B cell (primary cell): ENCODE measurements at regions not wholly inside any gene's neighbourhood (a gene's known extent, or its start where the extent isn't known, plus 50 kb on each side); places are given as distances from the start of the nearest gene placed in this dataset.
A peak's percentile ranks its signal among the peaks of the same experiment; 100 is the strongest.

Experiments used
- ATAC-seq: fragments of 200-7000 bp; cut with Tn5 transposase; one replicate; pipeline ENCODE4 v1.10.0; 2021; ENCODE audit warnings: low read depth, mild to moderate bottlenecking, moderate number of reproducible peaks, moderate library complexity
- CTCF ChIA-PET: fragments of 350-600 bp; sonication (Branson Sonifier 250); formaldehyde crosslinking; loops from one replicate; lab custom pipeline; 2021; ENCODE audit warnings: antibody characterized with exemption, inconsistent platforms; lab: Charles Lee
- POLR2A ChIA-PET: fragments of 350-600 bp; sonication (Branson Sonifier 250); formaldehyde crosslinking; loops from one replicate; lab custom pipeline; 2021; ENCODE audit warnings: antibody characterized with exemption; lab: Charles Lee
- DNase-seq: peaks from one replicate; pipeline ENCODE4 v3.0.0; 2013
- H2AFZ ChIP-seq: 2 replicates; pipeline ENCODE4 v1.6.1; 2012; ENCODE audit warnings: mild to moderate bottlenecking, low read depth, low read length; ENCODE audit not compliant: insufficient read depth, poor library complexity, severe bottlenecking
- H3K27ac ChIP-seq, 2 donors: 1 replicate in 1 of 2; 2 replicates in 1 of 2; pipeline ENCODE4 v1.5.1; 2012 to 2013; ENCODE audit warnings: low read length in 2 of 2, mild to moderate bottlenecking in 2 of 2, moderate library complexity in 1 of 2
- H3K27me3 ChIP-seq, 4 experiments: fragments of 200-600 bp in 1 of 4; sonication (generic) in 1 of 4; replicated peaks in 1 of 4; 1 replicate in 2 of 4; 2 replicates in 2 of 4; pipeline versions ENCODE4 v1.6.1 to v1.7.0; 2013 to 2016; ENCODE audit warnings: low read length in 3 of 4, mild to moderate bottlenecking in 2 of 4, mixed read lengths in 1 of 4, moderate library complexity in 1 of 4; ENCODE audit not compliant: insufficient read depth in 4 of 4, control insufficient read depth in 3 of 4; ENCODE audit errors: control extremely low read depth in 1 of 4
- H3K36me3 ChIP-seq, 2 experiments: replicated peaks in 1 of 2; 1 replicate in 1 of 2; 2 replicates in 1 of 2; pipeline versions ENCODE4 v1.6.1 to v1.7.1; 2013; ENCODE audit warnings: low read length in 1 of 2; ENCODE audit not compliant: insufficient read depth in 2 of 2, control insufficient read depth in 1 of 2; ENCODE audit errors: control extremely low read depth in 1 of 2, extremely low read depth in 1 of 2
- H3K4me1 ChIP-seq, 2 donors: fragments of 200-600 bp in 1 of 2; sonication (generic) in 1 of 2; 1 replicate in 1 of 2; 2 replicates in 1 of 2; pipeline versions ENCODE4 v1.5.1 to v1.6.1; 2013 to 2017; ENCODE audit warnings: low read length in 2 of 2; ENCODE audit not compliant: control insufficient read depth in 2 of 2, insufficient read depth in 2 of 2
- H3K4me2 ChIP-seq: replicated peaks from 2 replicates; pipeline ENCODE3; 2012; ENCODE audit warnings: mild to moderate bottlenecking, low read depth, low read length; ENCODE audit not compliant: poor library complexity, severe bottlenecking
- H3K4me3 ChIP-seq, 5 experiments: fragments of 200-600 bp in 1 of 5; sonication (generic) in 1 of 5; 1 replicate in 3 of 5; 2 replicates in 2 of 5; pipeline versions ENCODE4 v1.5.1 to v1.7.0; 2011 to 2016; ENCODE audit warnings: low read length in 4 of 5, mild to moderate bottlenecking in 4 of 5, low read depth in 2 of 5, control low read depth in 1 of 5, moderate library complexity in 1 of 5; ENCODE audit not compliant: insufficient read depth in 1 of 5; ENCODE audit errors: control extremely low read depth in 1 of 5, extremely low read depth in 1 of 5
- H3K79me2 ChIP-seq: fragments of 200-600 bp; sonication (generic); one replicate; pipeline ENCODE4 v1.6.0; 2016; ENCODE audit warnings: low read length; ENCODE audit not compliant: control insufficient read depth, insufficient read depth
- H3K9ac ChIP-seq: fragments of 200-600 bp; sonication (generic); 2 replicates; pipeline ENCODE4 v1.6.1; 2017; ENCODE audit warnings: mild to moderate bottlenecking, low read length, moderate library complexity
- H3K9me3 ChIP-seq, 3 donors: one replicate each; pipeline versions ENCODE4 v1.6.1 to v1.7.1; 2013; ENCODE audit warnings: low read length in 2 of 3; ENCODE audit not compliant: control insufficient read depth in 2 of 3, insufficient read depth in 1 of 3; ENCODE audit errors: control extremely low read depth in 1 of 3
- H4K20me1 ChIP-seq: 2 replicates; pipeline ENCODE4 v1.6.0; 2012; ENCODE audit warnings: mild to moderate bottlenecking, low read length; ENCODE audit not compliant: insufficient read depth, control insufficient read depth, poor library complexity, severe bottlenecking
- H3K27ac Mint-ChIP-seq: one replicate; pipeline ENCODE4 v1.8.0; 2021; ENCODE audit warnings: mixed read lengths
- H3K27me3 Mint-ChIP-seq: one replicate; pipeline ENCODE4 v1.8.0; 2021; ENCODE audit warnings: mixed read lengths
- H3K4me1 Mint-ChIP-seq: one replicate; pipeline ENCODE4 v1.8.0; 2021; ENCODE audit warnings: mixed read lengths
- H3K4me3 Mint-ChIP-seq: one replicate; pipeline ENCODE4 v1.8.0; 2021; ENCODE audit warnings: mixed read lengths
- H3K9me3 Mint-ChIP-seq: one replicate; pipeline ENCODE4 v1.8.0; 2022; ENCODE audit warnings: mixed read lengths; ENCODE audit not compliant: insufficient read depth
- EZH2 ChIP-seq: IDR thresholded peaks from 2 replicates; pipeline ENCODE4 v1.6.1; 2012; ENCODE audit warnings: borderline replicate concordance, low read depth, mild to moderate bottlenecking, moderate library complexity, low read length; ENCODE audit not compliant: insufficient read depth, poor library complexity, severe bottlenecking
- WGBS: methylation state at CpG from one replicate; pipeline ENCODE4 v1.1.5; 2013; ENCODE audit warnings: missing lambda C conversion rate; ENCODE audit not compliant: insufficient coverage; 5-methylcytosine and 5-hydroxymethylcytosine counted together
- intact Hi-C: fragments of 100-400 bp; cut with micrococcal nuclease; formaldehyde crosslinking; loops from one replicate; pipeline ENCODE4 v1.10.0; 2022
- TF ChIP-seq, protein P1 (sequence below): fragments of 200-600 bp; IDR thresholded peaks from one replicate; pipeline ENCODE4 v1.8.0; 2022; ENCODE audit warnings: antibody characterized with exemption, mild to moderate bottlenecking

DNA sequence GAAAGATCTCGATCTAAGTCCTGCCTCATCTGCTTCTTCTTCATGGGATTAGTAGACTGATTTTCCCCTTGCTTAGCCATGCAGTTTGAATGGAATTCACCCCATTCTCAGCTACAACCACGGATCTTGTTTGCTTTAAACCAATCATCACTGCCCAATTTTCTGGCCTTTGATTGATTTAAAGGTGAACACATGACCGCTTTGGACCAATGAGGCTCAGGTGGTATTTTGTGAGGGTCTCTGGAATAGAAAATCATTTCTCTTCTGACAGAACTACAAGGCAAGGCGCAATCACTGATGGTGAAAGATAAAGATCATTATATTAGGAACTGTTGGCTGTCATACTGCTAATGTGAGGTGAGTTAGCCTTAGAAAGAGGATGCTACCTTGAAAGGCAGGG, 213.0 kb upstream of the PLEKHG7 start:
- Histone ChIP-seq H3K36me3 (peaks cover 0 to 2% of the 10 kb centered on the region in 2 experiments), H3K27ac (peak overlapping the region; percentile 63 to 89), H2AFZ (peak overlapping the region; percentile 4), H3K79me2 (peaks cover 40% of the 10 kb centered on the region), H3K9me3 (peaks cover 2 to 14% (median 11%) of the 10 kb centered on the region in 3 donors), H3K27me3 (no peaks in the 10 kb centered on the region), H4K20me1 (no peaks in the 10 kb centered on the region), H3K9ac (no peak overlapping the region), H3K4me2 (peak overlapping the region; percentile 42), H3K4me1 (peaks cover 76 to 82% of the 10 kb centered on the region in 2 donors), H3K4me3 (no peak overlapping the region)
- no peak for DNase-seq
- no peak for ATAC-seq
- Mint-ChIP-seq H3K9me3 (peaks cover 10% of the 10 kb centered on the region), H3K4me1 (peaks cover 82% of the 10 kb centered on the region), H3K4me3 (no peak overlapping the region), H3K27ac (peak overlapping the region; percentile 73), H3K27me3 (no peaks in the 10 kb centered on the region)
- TF ChIP-seq EZH2, result no peak
- TF ChIP-seq, protein P1, sequence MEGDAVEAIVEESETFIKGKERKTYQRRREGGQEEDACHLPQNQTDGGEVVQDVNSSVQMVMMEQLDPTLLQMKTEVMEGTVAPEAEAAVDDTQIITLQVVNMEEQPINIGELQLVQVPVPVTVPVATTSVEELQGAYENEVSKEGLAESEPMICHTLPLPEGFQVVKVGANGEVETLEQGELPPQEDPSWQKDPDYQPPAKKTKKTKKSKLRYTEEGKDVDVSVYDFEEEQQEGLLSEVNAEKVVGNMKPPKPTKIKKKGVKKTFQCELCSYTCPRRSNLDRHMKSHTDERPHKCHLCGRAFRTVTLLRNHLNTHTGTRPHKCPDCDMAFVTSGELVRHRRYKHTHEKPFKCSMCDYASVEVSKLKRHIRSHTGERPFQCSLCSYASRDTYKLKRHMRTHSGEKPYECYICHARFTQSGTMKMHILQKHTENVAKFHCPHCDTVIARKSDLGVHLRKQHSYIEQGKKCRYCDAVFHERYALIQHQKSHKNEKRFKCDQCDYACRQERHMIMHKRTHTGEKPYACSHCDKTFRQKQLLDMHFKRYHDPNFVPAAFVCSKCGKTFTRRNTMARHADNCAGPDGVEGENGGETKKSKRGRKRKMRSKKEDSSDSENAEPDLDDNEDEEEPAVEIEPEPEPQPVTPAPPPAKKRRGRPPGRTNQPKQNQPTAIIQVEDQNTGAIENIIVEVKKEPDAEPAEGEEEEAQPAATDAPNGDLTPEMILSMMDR, result no peak
- intact Hi-C loops, result loop anchor here (5.0 kb wide), 3 partner anchors 53 to 347 kb away; no protein-coding TSS in a partner anchor
- POLR2A ChIA-PET, result interaction anchor here (0.8 to 2.4 kb wide), 2 partner anchors 15 to 45 kb away, joined by 3 to 8 read pairs; no protein-coding TSS in a partner anchor
- CTCF ChIA-PET, result interaction anchor here (0.6 to 2.2 kb wide), 7 partner anchors 11 to 1109 kb away, joined by 3 to 5 read pairs (median 4); no protein-coding TSS in a partner anchor
- WGBS, result 100% methylated on average over 2 of the region's 4 CpGs

DNA sequence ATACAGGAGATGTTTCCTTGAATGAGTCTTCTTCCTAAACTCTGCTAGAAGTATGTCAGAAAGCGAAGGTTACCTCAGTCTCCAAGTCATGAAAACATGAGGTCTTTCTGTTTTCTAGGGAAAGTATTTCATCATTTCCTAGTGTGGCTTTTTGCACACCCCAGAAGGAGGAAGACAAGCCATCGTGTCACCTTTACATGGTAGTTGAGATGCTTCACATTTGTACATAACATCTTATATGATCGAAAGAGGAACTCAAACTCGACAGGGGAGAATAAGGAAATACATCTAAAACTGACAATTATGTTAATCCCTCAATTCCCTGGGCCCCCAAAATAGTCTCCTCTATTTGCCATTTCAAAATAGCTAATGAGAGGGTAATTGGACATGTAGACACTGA, 214.1 kb upstream of the PLEKHG7 start:
- Histone ChIP-seq H3K4me2 (peak overlapping the region; percentile 42), H3K9me3 (peaks cover 2 to 14% (median 11%) of the 10 kb centered on the region in 3 donors), H3K36me3 (peaks cover 3 to 4% of the 10 kb centered on the region in 2 experiments), H3K27me3 (no peaks in the 10 kb centered on the region), H2AFZ (peak overlapping the region; percentile 58), H3K9ac (no peak overlapping the region), H3K27ac (peak overlapping the region; percentile 63 to 89), H4K20me1 (no peaks in the 10 kb centered on the region), H3K4me1 (peaks cover 76 to 87% of the 10 kb centered on the region in 2 donors), H3K79me2 (peaks cover 48% of the 10 kb centered on the region), H3K4me3 (no peak overlapping the region)
- intact Hi-C loops, result loop anchor here (5.0 kb wide), 3 partner anchors 54 to 346 kb away; no protein-coding TSS in a partner anchor
- ChIA-PET CTCF (interaction anchor here (0.7 to 3.7 kb wide), 4 partner anchors 14 to 343 kb away, joined by 3 to 20 read pairs (median 3); partner anchors contain the start of gene BTG1), POLR2A (interaction anchor here (0.6 to 2.4 kb wide), 6 partner anchors 15 to 57 kb away, joined by 3 to 8 read pairs (median 4); no protein-coding TSS in a partner anchor)
- H3K4me3 Mint-ChIP-seq, result peak overlapping the region; percentile 66
- H3K27me3 Mint-ChIP-seq, result no peaks in the 10 kb centered on the region
- ATAC-seq (peak; percentile 77), DNase-seq (peak; percentile 75)
- H3K27ac Mint-ChIP-seq, result peak overlapping the region; percentile 97
- WGBS, result 67% methylated on average over 1 of the region's 4 CpGs
- peaks cover 80% of the 10 kb centered on the region for H3K4me1 Mint-ChIP-seq
- TF ChIP-seq EZH2, result no peak
- TF ChIP-seq, protein P1, result no peak
- H3K9me3 Mint-ChIP-seq, result peaks cover 10% of the 10 kb centered on the region
